HG03354 (cell line): ENCODE measurements at regions not wholly inside any gene's neighbourhood (a gene's known extent, or its start where the extent isn't known, plus 50 kb on each side); places are given as distances from the start of the nearest gene placed in this dataset.
A peak's percentile ranks its signal among the peaks of the same experiment; 100 is the strongest.

Source experiments
- ATAC-seq: cut with Tn5 transposase; IDR thresholded peaks from one replicate; pipeline ENCODE4 v1.9.1; 2021; ENCODE audit warnings: mild to moderate bottlenecking; ENCODE audit not compliant: unreplicated experiment, poor library complexity, severe bottlenecking

GRCh38 chr18:28411806-28412205 lies 234.9 kb upstream of the CDH2 start:
- no peak for ATAC-seq

GRCh38 chr18:28409811-28410210 lies 232.9 kb upstream of the CDH2 start:
- ATAC-seq = no peak

- no peak for ATAC-seq
Observed at GRCh38 chr18:28408528-28408927, 231.6 kb upstream of the CDH2 start.

- no peak for ATAC-seq
Observed at GRCh38 chr18:28407681-28408080, 230.8 kb upstream of the CDH2 start.

- ATAC-seq = no peak
Observed at GRCh38 chr18:28406533-28406932, 229.6 kb upstream of the CDH2 start.

- no peak for ATAC-seq
Observed at GRCh38 chr18:28404694-28405093, 227.8 kb upstream of the CDH2 start.

- ATAC-seq = no peak
Observed at GRCh38 chr18:28399781-28400362, 222.9 kb upstream of the CDH2 start.

- ATAC-seq = no peak
Observed at GRCh38 chr18:28398471-28398870, 221.5 kb upstream of the CDH2 start.

- ATAC-seq = no peak
Observed at GRCh38 chr18:28390022-28390421, 213.1 kb upstream of the CDH2 start.

- ATAC-seq = peak; percentile 44
Observed at GRCh38 chr18:28382215-28382879, 205.4 kb upstream of the CDH2 start.

- no peak for ATAC-seq
Observed at GRCh38 chr18:28372186-28372585, 195.3 kb upstream of the CDH2 start.

- ATAC-seq = no peak
Observed at GRCh38 chr18:28366676-28367075, 189.7 kb upstream of the CDH2 start.

- ATAC-seq = no peak
Observed at GRCh38 chr18:28365411-28365831, 188.5 kb upstream of the CDH2 start.

GRCh38 chr18:28363124-28363523 lies 186.2 kb upstream of the CDH2 start:
- no peak for ATAC-seq

- no peak for ATAC-seq
Observed at GRCh38 chr18:28359176-28359575, 182.2 kb upstream of the CDH2 start.

GRCh38 chr18:28357766-28358401 lies 181.0 kb upstream of the CDH2 start:
- no peak for ATAC-seq

- no peak for ATAC-seq
Observed at GRCh38 chr18:28350821-28351220, 173.9 kb upstream of the CDH2 start.

- no peak for ATAC-seq
Observed at GRCh38 chr18:28342231-28342630, 165.3 kb upstream of the CDH2 start.

GRCh38 chr18:28338316-28338715 lies 161.4 kb upstream of the CDH2 start:
- no peak for ATAC-seq

- ATAC-seq = no peak
Observed at GRCh38 chr18:28334516-28334915, 157.6 kb upstream of the CDH2 start.

GRCh38 chr18:28332071-28332470 lies 155.1 kb upstream of the CDH2 start:
- no peak for ATAC-seq
